AG10803 (cell line): ENCODE measurements at regions not wholly inside any gene's neighbourhood (a gene's known extent, or its start where the extent isn't known, plus 50 kb on each side); places are given as distances from the start of the nearest gene placed in this dataset.
"Not testable (repeated sequence)": the region's sequence is repeated elsewhere in the genome, so short reads cannot be mapped to it uniquely, and the experiment has no call there.

Experiments used
- DNase-seq: peaks from one replicate; pipeline ENCODE4 v3.0.0; 2010; ENCODE audit warnings: low read depth
- H3K4me3 ChIP-seq: 2 replicates; pipeline ENCODE4 v1.5.1; 2011; ENCODE audit warnings: mild to moderate bottlenecking, low read length, control low read depth
- TF ChIP-seq, protein P1 (sequence below): conservative IDR thresholded peaks from 2 replicates; pipeline ENCODE4 v1.5.1; 2011; ENCODE audit warnings: mild to moderate bottlenecking, low read length, control low read depth, inconsistent platforms

DNA sequence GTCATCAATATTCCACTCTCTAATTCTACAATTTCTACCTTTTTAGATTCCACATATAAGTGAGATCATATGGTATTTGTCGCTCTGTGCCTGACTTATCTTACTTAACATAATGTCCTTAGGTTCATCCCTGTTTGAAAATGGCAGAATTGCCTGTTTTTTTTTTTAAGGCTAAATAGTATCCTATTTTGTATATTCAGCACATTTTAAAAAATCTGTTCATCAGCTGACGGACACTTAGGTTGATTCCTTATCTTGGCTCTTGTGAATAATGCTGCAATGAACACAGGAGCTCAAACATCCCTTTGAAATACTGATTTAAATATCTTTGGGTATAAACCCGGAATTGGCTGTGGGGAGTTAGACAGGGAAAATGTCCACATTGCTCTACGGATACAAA, 326.7 kb upstream of the THBS1 start:
- no peak for DNase-seq
- H3K4me3 ChIP-seq = no peak overlapping the region
- TF ChIP-seq, protein P1, sequence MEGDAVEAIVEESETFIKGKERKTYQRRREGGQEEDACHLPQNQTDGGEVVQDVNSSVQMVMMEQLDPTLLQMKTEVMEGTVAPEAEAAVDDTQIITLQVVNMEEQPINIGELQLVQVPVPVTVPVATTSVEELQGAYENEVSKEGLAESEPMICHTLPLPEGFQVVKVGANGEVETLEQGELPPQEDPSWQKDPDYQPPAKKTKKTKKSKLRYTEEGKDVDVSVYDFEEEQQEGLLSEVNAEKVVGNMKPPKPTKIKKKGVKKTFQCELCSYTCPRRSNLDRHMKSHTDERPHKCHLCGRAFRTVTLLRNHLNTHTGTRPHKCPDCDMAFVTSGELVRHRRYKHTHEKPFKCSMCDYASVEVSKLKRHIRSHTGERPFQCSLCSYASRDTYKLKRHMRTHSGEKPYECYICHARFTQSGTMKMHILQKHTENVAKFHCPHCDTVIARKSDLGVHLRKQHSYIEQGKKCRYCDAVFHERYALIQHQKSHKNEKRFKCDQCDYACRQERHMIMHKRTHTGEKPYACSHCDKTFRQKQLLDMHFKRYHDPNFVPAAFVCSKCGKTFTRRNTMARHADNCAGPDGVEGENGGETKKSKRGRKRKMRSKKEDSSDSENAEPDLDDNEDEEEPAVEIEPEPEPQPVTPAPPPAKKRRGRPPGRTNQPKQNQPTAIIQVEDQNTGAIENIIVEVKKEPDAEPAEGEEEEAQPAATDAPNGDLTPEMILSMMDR = no peak

DNA sequence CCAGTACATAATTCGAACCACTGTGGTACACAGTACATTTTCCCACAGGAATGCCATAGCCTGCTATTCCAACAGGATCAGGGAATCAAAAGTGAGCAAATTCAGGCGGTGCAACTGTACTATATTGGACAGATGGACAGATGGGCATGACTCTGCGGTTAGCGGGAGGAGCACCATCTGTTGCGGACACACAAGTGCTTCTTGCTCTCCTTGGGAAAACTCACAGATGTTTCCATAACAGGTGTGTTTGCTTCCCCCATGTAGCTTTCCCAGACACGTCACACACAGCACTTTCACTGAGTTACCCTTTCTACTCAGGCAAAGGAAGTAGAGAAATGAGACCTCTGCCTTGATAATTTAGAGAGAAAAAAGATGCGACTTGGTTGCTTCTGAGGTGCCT, 325.1 kb upstream of the THBS1 start:
- TF ChIP-seq, protein P1 = no peak
- no peak overlapping the region for H3K4me3 ChIP-seq
- no peak for DNase-seq

DNA sequence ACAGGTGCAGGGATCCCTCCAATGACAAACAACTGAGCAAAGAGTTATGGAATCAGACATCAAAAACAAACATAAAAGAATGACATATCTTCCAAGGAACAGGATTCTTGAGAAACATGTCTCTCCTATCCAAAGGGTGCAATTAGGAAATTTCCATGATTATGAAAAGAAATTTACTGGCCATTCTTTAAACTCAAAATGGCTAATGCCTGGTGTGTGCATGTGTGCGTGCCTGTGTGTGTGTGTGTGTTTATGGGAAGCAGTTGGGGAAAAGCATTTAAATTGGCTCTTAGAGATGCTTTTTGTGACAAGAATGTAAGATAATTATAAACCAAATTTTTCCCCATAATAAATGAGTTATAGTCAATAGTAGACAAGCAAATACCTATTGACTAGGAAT, 320.5 kb upstream of the THBS1 start:
- no peak overlapping the region for H3K4me3 ChIP-seq
- TF ChIP-seq, protein P1 = no peak
- DNase-seq = peak; percentile 60

DNA sequence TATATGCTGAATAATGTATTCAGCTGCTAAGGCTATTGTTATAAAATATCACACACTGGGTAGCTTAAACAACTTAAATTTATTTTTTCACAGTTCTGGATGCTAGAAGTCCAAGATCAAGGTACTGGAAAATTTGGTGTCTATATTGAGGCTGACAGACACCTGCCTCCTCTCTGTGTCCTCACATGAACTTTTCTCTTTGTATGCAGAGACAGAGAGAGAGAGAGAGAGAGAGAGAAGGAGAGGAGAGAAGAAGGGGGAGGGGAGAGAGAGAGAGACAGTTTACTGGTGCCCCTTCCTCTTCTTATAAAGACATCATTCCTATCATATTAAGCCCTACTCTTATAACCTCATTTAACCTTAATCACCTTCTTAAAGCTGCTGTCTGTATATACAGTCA, 320.1 kb upstream of the THBS1 start:
- no peak for DNase-seq
- no peak overlapping the region for H3K4me3 ChIP-seq
- TF ChIP-seq, protein P1 = no peak

DNA sequence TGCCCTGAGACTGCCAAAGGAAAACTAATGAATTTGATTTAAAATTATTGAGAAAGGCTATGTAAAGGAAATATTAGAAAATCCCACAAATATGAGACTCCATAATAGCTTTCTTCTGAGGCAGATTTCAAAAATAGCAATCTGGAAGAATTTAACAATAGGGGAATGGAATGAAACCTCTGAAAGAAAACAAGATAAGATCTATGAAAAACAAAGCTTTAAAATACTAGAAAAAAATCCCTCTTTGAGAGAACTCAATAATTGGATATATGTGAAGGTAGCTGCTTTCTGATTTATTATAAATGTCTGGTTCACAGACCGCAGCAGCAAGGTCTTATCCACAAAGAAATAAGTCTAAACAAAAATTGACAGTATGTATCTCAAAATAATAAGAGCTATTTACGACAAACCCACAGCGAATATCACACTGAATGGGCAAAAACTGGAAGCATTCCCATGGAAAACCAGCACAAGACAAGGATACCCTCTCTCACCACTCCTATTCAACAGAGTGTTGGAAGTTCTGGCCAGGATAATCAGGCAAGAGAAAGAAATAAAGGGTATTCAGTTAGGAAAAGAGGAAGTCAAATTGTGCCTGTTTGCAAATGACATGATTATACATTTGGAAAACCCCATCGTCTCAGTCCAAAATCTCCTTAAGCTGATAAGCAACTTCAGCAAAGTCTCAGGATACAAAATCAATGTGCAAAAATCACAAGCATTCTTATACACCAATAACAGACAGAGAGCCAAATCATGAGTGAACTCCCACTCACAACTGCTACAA, 319.3 kb upstream of the THBS1 start:
- DNase-seq = peak; percentile 81
- not testable (repeated sequence) for H3K4me3 ChIP-seq

DNA sequence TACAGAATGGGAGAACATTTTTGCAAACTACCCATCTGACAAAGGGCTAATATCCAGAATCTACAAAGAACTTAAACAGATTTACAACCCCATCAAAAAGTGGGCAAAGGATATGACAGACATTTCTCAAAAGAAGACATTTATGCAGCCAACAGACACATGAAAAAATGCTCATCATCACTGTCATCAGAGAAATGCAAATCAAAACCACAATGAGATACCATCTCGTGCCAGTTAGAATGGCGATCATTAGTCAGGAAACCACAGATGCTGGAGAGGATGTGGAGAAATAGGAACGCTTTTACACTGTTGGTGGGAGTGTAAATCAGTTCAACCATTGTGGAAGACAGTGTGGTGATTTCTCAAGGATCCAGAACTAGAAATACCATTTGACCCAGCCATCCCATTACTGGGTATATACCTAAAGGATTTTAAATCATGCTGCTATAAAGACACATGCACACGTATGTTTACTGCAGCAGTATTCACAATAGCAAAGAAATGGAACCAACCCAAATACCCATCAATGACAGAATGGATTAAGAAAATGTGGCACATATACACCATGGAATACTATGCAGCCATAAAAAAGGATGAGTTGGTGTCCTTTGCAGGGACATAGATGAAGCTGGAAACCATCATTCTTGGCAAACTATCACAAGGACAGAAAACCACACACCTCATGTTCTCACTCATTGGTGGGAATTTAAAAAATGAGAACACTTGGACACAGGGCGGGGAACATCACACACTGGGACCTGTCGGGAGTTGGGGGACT, 317.7 kb upstream of the THBS1 start:
- H3K4me3 ChIP-seq = not testable (repeated sequence)
- peak; percentile 96 for DNase-seq

DNA sequence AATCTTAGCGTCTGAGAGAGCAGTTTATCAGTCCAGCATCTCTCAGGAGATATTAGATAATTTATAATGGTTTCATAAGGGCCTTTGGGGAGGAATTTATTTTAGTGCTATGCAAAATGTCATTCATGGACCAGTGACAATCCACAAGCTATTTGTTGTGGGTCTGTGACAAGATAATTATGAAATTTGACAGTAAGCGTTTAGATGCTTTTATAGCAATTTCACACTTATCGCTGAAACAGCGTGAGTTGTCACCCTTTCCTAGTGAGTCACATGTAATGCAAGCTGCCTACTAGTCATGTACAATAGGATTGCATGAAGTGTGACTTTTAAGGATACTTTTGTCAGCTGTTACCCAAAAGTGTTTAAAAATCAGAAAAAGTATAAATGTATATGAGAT, 315.6 kb upstream of the THBS1 start:
- no peak for DNase-seq
- TF ChIP-seq, protein P1 = no peak
- no peak overlapping the region for H3K4me3 ChIP-seq

DNA sequence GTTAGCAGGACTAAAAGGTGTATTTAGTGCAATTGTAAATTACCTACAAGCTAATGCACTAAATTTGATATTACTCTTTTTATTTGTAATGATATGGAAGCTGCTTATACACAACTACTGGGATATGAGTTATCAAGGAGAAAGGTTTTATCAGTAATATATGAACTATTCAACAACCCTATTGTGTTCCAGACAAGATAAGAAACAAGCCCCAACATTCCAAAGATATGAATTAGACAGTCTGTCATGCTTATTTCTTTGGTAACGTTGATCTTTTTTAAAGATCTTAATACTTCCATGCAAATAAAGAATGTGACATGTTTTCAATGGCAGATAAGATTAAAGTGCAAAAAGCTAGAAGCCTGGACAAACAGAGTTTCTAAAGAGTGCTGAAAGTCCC, 314.0 kb upstream of the THBS1 start:
- TF ChIP-seq, protein P1 = no peak
- no peak overlapping the region for H3K4me3 ChIP-seq
- DNase-seq = no peak
